A673 (cell line): ENCODE measurements at regions not wholly inside any gene's neighbourhood (a gene's known extent, or its start where the extent isn't known, plus 50 kb on each side); places are given as distances from the start of the nearest gene placed in this dataset.
A peak's percentile ranks its signal among the peaks of the same experiment; 100 is the strongest.

Experiments
- BruUV-seq: library from RNA; stranded (reverse); fragments of 400-500 nt; replicated peaks from 2 replicates; lab custom pipeline; 2021; lab: Mats Ljungman, UMichigan
- CTCF ChIA-PET: fragments of 300-600 bp; sonication (Branson Sonifier 250); formaldehyde crosslinking; loops from one replicate; lab custom pipeline; 2022; ENCODE audit warnings: antibody characterized with exemption; lab: Charles Lee
- POLR2A ChIA-PET: fragments of 300-600 bp; sonication (Branson Sonifier 250); formaldehyde crosslinking; loops from one replicate; lab custom pipeline; 2022; ENCODE audit warnings: antibody characterized with exemption; ENCODE audit not compliant: low non-redundant PET; lab: Charles Lee
- DNase-seq: peaks from one replicate; pipeline ENCODE4 v3.0.0-alpha.2; 2015; ENCODE audit warnings: low spot score
- H3K27ac ChIP-seq: fragments of 200-600 bp; sonication (generic); 2 replicates; pipeline ENCODE4 v1.5.1; 2016; ENCODE audit warnings: mixed run types, low read depth, mild to moderate bottlenecking, mixed read lengths, antibody characterized with exemption, low read length; ENCODE audit not compliant: poor library complexity, severe bottlenecking
- H3K27me3 ChIP-seq: fragments of 200-600 bp; sonication (generic); replicated peaks from 2 replicates; pipeline ENCODE4 v1.6.1; 2017; ENCODE audit warnings: mixed run types, low read depth, mild to moderate bottlenecking, mixed read lengths, antibody characterized with exemption, low read length; ENCODE audit not compliant: insufficient read depth, poor library complexity
- H3K36me3 ChIP-seq: fragments of 200-600 bp; sonication (generic); 2 replicates; pipeline ENCODE4 v1.6.1; 2016; ENCODE audit warnings: mixed run types, mild to moderate bottlenecking, mixed read lengths, antibody characterized with exemption, low read length; ENCODE audit not compliant: insufficient read depth, poor library complexity, severe bottlenecking
- H3K4me1 ChIP-seq: fragments of 200-600 bp; sonication (generic); 2 replicates; pipeline ENCODE4 v1.6.1; 2017; ENCODE audit warnings: mixed run types, mild to moderate bottlenecking, mixed read lengths, antibody characterized with exemption, low read length; ENCODE audit not compliant: insufficient read depth, poor library complexity, severe bottlenecking
- H3K4me3 ChIP-seq: fragments of 200-600 bp; sonication (generic); 2 replicates; pipeline ENCODE4 v1.5.1; 2016; ENCODE audit warnings: low read depth, mixed run types, mild to moderate bottlenecking, mixed read lengths, low read length; ENCODE audit not compliant: poor library complexity, severe bottlenecking
- H3K9me3 ChIP-seq: fragments of 200-600 bp; sonication (generic); 2 replicates; pipeline ENCODE4 v1.6.1; 2016; ENCODE audit warnings: mixed run types, low read depth, mild to moderate bottlenecking, mixed read lengths, antibody characterized with exemption, low read length; ENCODE audit not compliant: poor library complexity, severe bottlenecking
- CTCF ChIP-seq: fragments of 300-800, 200-600 bp; sonication (generic); conservative IDR thresholded peaks from 2 replicates; pipeline ENCODE4 v1.5.1; 2017; ENCODE audit warnings: low read depth, mild to moderate bottlenecking, antibody characterized with exemption, low read length, moderate library complexity, mixed read lengths
- EZH2 ChIP-seq: fragments of 200-600 bp; sonication (generic); IDR thresholded peaks from 2 replicates; pipeline ENCODE4 v1.6.1; 2017; ENCODE audit warnings: borderline replicate concordance, low read depth, mild to moderate bottlenecking, mixed read lengths, antibody characterized with exemption, low read length; ENCODE audit not compliant: poor library complexity, severe bottlenecking
- intact Hi-C: fragments of 100-400 bp; cut with micrococcal nuclease; formaldehyde crosslinking; loops from one replicate; pipeline ENCODE4 v1.10.0; 2022; ENCODE audit not compliant: unreplicated experiment

GRCh38 chr5:31027721-31028120 lies 165.8 kb upstream of the CDH6 start:
- no peak overlapping the region for H3K4me3 ChIP-seq
- ChIA-PET POLR2A (no interaction called here), CTCF (no interaction called here)
- BruUV-seq, result no TSS peak
- H3K27ac ChIP-seq, result no peak overlapping the region
- no peaks in the 10 kb centered on the region for H3K9me3 ChIP-seq
- H3K27me3 ChIP-seq, result no peaks in the 10 kb centered on the region
- intact Hi-C loops, result no loop called here
- H3K4me1 ChIP-seq, result peaks cover 2% of the 10 kb centered on the region
- H3K36me3 ChIP-seq, result no peaks in the 10 kb centered on the region
- DNase-seq, result no peak
- no peak for TF ChIP-seq CTCF
- TF ChIP-seq EZH2, result no peak

- TF ChIP-seq EZH2, result no peak
- no peak for TF ChIP-seq CTCF
- CTCF ChIA-PET, result no interaction called here
- Histone ChIP-seq H3K4me3 (no peak overlapping the region), H3K27me3 (no peaks in the 10 kb centered on the region), H3K4me1 (peaks cover 2% of the 10 kb centered on the region), H3K9me3 (no peaks in the 10 kb centered on the region), H3K27ac (no peak overlapping the region), H3K36me3 (no peaks in the 10 kb centered on the region)
- BruUV-seq, result no TSS peak
- POLR2A ChIA-PET, result no interaction called here
- peak; percentile 43 for DNase-seq
- intact Hi-C loops, result no loop called here
Measured at GRCh38 chr5:31023105-31023504, 170.4 kb upstream of the CDH6 start.

GRCh38 chr5:31021181-31021624 lies 172.3 kb upstream of the CDH6 start:
- ChIA-PET CTCF (no interaction called here), POLR2A (no interaction called here)
- TF ChIP-seq EZH2 (no peak), CTCF (no peak)
- Histone ChIP-seq H3K9me3 (no peaks in the 10 kb centered on the region), H3K27ac (no peak overlapping the region), H3K4me1 (peaks cover 2% of the 10 kb centered on the region), H3K27me3 (no peaks in the 10 kb centered on the region), H3K36me3 (no peaks in the 10 kb centered on the region), H3K4me3 (no peak overlapping the region)
- intact Hi-C loops, result no loop called here
- BruUV-seq, result no TSS peak
- no peak for DNase-seq
